Esophagus squamous epithelium (tissue), 5 donors: ENCODE measurements at regions not wholly inside any gene's neighbourhood (a gene's known extent, or its start where the extent isn't known, plus 50 kb on each side); places are given as distances from the start of the nearest gene placed in this dataset.

Source experiments
- DNase-seq: peaks from one replicate; lab custom pipeline; 2025; lab: John Stamatoyannopoulos, UW
- H3K27ac ChIP-seq, 4 donors: fragments of 200-600 bp; sonication (generic); one replicate each; pipeline ENCODE4 v1.5.1; 2016 to 2019; ENCODE audit warnings: mild to moderate bottlenecking in 1 of 4
- H3K27me3 ChIP-seq, 4 donors: fragments of 200-600 bp; sonication (generic); 1 replicate in 3 of 4; 2 replicates in 1 of 4; pipeline versions ENCODE4 v1.5.1 to v1.6.0; 2017 to 2021; ENCODE audit warnings: antibody characterized with exemption in 1 of 4
- H3K36me3 ChIP-seq, 3 donors: fragments of 200-600 bp; sonication (generic); one replicate each; pipeline ENCODE4 v1.5.1; 2016 to 2019
- H3K4me1 ChIP-seq, 3 donors: fragments of 200-600 bp; sonication (generic); one replicate each; pipeline ENCODE4 v1.5.1; 2017 to 2019
- H3K4me3 ChIP-seq, 4 donors: fragments of 200-600 bp; sonication (generic); 1 replicate in 3 of 4; 2 replicates in 1 of 4; pipeline ENCODE4 v1.5.1; 2016 to 2019; ENCODE audit warnings: mild to moderate bottlenecking in 2 of 4, moderate library complexity in 1 of 4
- H3K9me3 ChIP-seq, 3 donors: fragments of 200-600 bp; sonication (generic); one replicate each; pipeline ENCODE4 v1.5.1; 2016 to 2019
- POLR2A ChIP-seq, 4 donors: fragments of 450-650 bp; IDR thresholded peaks; one replicate each; pipeline ENCODE4 v1.6.1; 2017; ENCODE audit warnings: antibody characterized with exemption in 4 of 4, mild to moderate bottlenecking in 4 of 4, moderate library complexity in 3 of 4
- WGBS, 2 donors: methylation state at CpG; one replicate each; pipeline ENCODE4 v1.1.5; 2018; 5-methylcytosine and 5-hydroxymethylcytosine counted together
- intact Hi-C: fragments of 100-400 bp; cut with DNase I; formaldehyde crosslinking; loops from one replicate; pipeline ENCODE4 v1.15.0; 2022
- TF ChIP-seq, protein P1 (sequence below), 6 experiments: fragments of 450-650 bp in 4 of 6; fragments of 200-600 bp in 2 of 6; sonication (generic) in 2 of 6; IDR thresholded peaks; one replicate each; pipeline ENCODE4 v1.5.1; 2016 to 2019; ENCODE audit warnings: antibody characterized with exemption in 6 of 6, mild to moderate bottlenecking in 4 of 6, moderate library complexity in 4 of 6
- donor health status: DM: yes; HTN: yes; CAD: no.

DNA sequence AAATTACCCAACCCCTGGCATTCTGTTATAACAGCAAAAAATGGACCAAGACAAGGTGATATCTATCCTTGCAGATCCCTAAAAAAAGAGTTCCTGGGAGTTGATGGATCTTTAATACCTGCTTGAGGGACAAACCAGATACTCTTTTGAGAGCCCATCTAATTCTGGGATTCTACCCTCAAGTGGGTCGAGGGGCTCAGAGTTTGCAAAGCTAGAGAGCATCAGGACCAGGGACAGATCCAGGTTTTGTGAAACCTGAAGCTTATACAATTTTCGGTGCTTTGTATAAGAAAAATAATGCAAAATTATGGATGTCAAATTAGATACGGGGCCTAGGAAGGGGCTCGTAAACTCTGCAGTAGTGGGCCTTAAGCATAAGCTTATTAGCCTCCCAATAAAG, 130.5 kb upstream of the CRHR1 start:
- 49 to 51% methylated on average over 4 of the region's 4 CpGs for WGBS, 2 donors
- no peak for DNase-seq
- H3K4me3 ChIP-seq, result no peak overlapping the region

DNA sequence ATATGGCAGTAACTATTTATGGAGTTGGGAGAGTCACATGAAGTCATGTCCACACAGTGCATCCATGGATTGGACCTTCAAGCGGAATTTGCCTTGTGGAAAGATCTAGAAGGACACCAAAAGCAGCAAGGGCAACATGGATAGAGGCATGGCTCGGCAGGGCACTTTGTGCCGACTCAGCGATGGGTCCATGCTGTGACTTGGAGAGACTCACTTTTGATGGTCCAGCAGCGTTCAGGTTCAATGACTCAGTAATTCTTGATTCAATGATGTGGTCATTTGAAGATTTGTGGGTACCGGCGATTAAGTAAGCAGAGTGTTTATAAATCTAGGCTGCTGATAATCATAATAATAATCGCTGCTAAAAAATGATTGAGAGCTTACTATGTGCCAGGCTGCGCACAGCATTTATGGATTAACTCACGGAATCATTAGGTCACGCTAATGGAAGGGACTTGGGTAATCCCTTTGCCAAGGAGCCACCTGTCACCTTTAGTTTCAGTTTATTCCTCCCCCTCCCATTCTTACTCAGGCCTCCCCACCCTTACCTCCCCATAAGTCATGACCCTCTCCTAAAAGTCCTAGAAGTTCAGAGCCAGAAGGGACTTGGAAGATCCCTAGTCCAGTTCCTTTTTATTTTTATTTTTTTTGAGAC, 127.5 kb upstream of the CRHR1 start:
- Histone ChIP-seq H3K4me3 (no peak overlapping the region), H3K27me3 (peaks cover 0 to 72% (median 0%) of the 10 kb centered on the region in 4 donors), H3K36me3 (no peaks in the 10 kb centered on the region), H3K9me3 (no peaks in the 10 kb centered on the region), H3K27ac (no peak overlapping the region), H3K4me1 (no peaks in the 10 kb centered on the region)
- 93 to 95% methylated on average over 11 of the region's 11 CpGs for WGBS, 2 donors
- DNase-seq, result no peak
- TF ChIP-seq, protein P1, sequence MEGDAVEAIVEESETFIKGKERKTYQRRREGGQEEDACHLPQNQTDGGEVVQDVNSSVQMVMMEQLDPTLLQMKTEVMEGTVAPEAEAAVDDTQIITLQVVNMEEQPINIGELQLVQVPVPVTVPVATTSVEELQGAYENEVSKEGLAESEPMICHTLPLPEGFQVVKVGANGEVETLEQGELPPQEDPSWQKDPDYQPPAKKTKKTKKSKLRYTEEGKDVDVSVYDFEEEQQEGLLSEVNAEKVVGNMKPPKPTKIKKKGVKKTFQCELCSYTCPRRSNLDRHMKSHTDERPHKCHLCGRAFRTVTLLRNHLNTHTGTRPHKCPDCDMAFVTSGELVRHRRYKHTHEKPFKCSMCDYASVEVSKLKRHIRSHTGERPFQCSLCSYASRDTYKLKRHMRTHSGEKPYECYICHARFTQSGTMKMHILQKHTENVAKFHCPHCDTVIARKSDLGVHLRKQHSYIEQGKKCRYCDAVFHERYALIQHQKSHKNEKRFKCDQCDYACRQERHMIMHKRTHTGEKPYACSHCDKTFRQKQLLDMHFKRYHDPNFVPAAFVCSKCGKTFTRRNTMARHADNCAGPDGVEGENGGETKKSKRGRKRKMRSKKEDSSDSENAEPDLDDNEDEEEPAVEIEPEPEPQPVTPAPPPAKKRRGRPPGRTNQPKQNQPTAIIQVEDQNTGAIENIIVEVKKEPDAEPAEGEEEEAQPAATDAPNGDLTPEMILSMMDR (IDR thresholded peaks at IDR 0.05), result no peak
- no peak for TF ChIP-seq POLR2A (IDR thresholded peaks at IDR 0.05)
- intact Hi-C loops, result no loop called here

More for the DNA sequence above, 130.5 kb upstream of the CRHR1 start:
- intact Hi-C loops, result no loop called here
- H3K9me3 ChIP-seq, result no peaks in the 10 kb centered on the region
- TF ChIP-seq POLR2A (IDR thresholded peaks at IDR 0.05), result no peak
- TF ChIP-seq, protein P1 (IDR thresholded peaks at IDR 0.05), result no peak
- H3K4me1 ChIP-seq, result peaks cover 0 to 5% (median 0%) of the 10 kb centered on the region in 3 donors
- H3K27ac ChIP-seq, result no peak overlapping the region
- H3K36me3 ChIP-seq, result no peaks in the 10 kb centered on the region
- peaks cover 0 to 72% (median 0%) of the 10 kb centered on the region in 4 donors for H3K27me3 ChIP-seq

DNA sequence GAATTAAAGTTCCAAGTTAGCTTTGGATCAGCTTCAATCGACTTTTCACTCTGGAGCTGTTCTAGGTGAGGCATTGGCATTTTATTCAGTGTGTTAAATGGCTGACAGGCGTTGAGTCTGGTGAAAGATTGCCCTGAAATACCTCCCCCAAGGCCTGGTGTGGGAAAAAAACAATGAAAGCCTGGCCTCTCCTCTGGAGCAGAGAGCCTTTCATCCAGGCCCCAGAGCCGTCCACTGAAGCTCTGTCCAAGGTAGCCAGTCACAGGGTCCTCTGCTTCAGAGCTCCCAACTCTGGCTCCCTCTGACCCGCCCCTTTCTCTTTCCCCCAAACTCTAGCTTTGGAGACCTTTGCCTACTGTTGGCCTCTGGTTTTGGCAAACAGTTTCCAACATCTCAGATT, 123.6 kb upstream of the CRHR1 start:
- DNase-seq, result no peak
- Histone ChIP-seq H3K4me1 (no peaks in the 10 kb centered on the region), H3K27ac (no peak overlapping the region), H3K9me3 (peaks cover 0 to 2% (median 0%) of the 10 kb centered on the region in 3 donors), H3K27me3 (peaks cover 0 to 73% (median 0%) of the 10 kb centered on the region in 4 donors), H3K36me3 (no peaks in the 10 kb centered on the region), H3K4me3 (no peak overlapping the region)
- 33 to 38% methylated on average over 3 to 4 of the region's 4 CpGs for WGBS, 2 donors
- intact Hi-C loops, result no loop called here
- no peak for TF ChIP-seq POLR2A (IDR thresholded peaks at IDR 0.05)

DNA sequence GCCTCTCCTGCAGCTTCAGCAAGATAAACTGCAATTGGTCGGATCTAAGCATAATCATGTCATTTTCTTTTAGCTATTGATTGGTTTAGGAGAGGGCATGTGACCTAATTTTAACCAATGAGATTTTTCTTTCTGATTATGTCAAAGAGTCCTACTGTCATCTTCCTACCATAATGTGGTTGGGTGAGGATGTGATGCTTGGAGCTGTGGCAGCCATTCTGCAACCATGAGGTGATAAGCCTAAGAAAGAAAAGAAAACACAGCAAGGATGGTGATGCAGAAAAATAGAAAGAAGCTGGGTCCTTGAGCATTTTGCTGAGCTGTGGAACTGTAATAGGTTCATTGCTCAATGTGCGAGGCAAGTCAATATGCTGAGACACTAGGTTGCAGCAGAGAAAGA, 121.7 kb upstream of the CRHR1 start:
- Histone ChIP-seq H3K4me3 (no peak overlapping the region), H3K4me1 (no peaks in the 10 kb centered on the region), H3K27me3 (peaks cover 0 to 77% (median 0%) of the 10 kb centered on the region in 4 donors), H3K27ac (no peak overlapping the region), H3K36me3 (no peaks in the 10 kb centered on the region), H3K9me3 (peaks cover 0 to 2% (median 0%) of the 10 kb centered on the region in 3 donors)
- 86 to 88% methylated on average over 2 of the region's 2 CpGs for WGBS, 2 donors
- TF ChIP-seq, protein P1 (IDR thresholded peaks at IDR 0.05), result no peak
- DNase-seq, result no peak
- intact Hi-C loops, result no loop called here

DNA sequence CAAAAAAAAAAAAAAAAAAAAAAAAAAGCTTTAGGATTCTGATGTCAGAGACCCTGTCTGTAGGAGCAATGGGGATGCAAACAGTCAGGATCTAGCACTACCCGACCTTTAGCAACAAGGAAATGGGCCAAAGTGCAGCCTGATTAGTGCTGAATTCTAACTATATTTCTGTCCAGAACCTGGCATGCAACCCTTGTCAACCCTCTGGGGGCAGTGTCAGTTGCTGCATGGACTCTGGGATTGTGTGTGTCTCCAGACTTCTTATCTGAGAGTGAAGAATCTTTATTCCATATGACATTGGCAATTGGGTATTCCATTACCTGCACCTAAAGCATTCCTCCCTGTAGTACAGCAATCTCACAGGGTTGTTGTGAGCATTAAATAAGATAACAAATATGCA, 120.3 kb upstream of the CRHR1 start:
- no peak overlapping the region for H3K4me3 ChIP-seq
- no peak overlapping the region for H3K27ac ChIP-seq

More for the DNA sequence above, 120.3 kb upstream of the CRHR1 start:
- H3K9me3 ChIP-seq, result peaks cover 0 to 2% (median 0%) of the 10 kb centered on the region in 3 donors
- 67 to 94% methylated on average over 1 of the region's 1 CpG for WGBS, 2 donors
- intact Hi-C loops, result no loop called here
- no peaks in the 10 kb centered on the region for H3K4me1 ChIP-seq
- TF ChIP-seq, protein P1 (IDR thresholded peaks at IDR 0.05), result no peak
- no peak for TF ChIP-seq POLR2A (IDR thresholded peaks at IDR 0.05)
- no peak for DNase-seq
- H3K36me3 ChIP-seq, result no peaks in the 10 kb centered on the region
- peaks cover 0 to 75% (median 0%) of the 10 kb centered on the region in 4 donors for H3K27me3 ChIP-seq
